Activated naive CD8-positive, alpha-beta T cell (primary cell): ENCODE measurements at regions not wholly inside any gene's neighbourhood (a gene's known extent, or its start where the extent isn't known, plus 50 kb on each side); places are given as distances from the start of the nearest gene placed in this dataset.

Experiments
- H3K27ac Mint-ChIP-seq: one replicate; pipeline ENCODE4 v1.8.0; 2021; ENCODE audit warnings: mixed read lengths
- H3K27me3 Mint-ChIP-seq: one replicate; pipeline ENCODE4 v1.8.0; 2021; ENCODE audit warnings: mixed read lengths
- H3K36me3 Mint-ChIP-seq: one replicate; pipeline ENCODE4 v1.8.0; 2021; ENCODE audit warnings: mixed read lengths
- H3K4me1 Mint-ChIP-seq: one replicate; pipeline ENCODE4 v1.8.0; 2021; ENCODE audit warnings: low read depth, mixed read lengths
- H3K4me3 Mint-ChIP-seq: one replicate; pipeline ENCODE4 v1.8.0; 2021; ENCODE audit warnings: mild to moderate bottlenecking, mixed read lengths
- H3K9me3 Mint-ChIP-seq: one replicate; pipeline ENCODE4 v1.8.0; 2021; ENCODE audit warnings: low read depth, mixed read lengths

- Mint-ChIP-seq H3K27ac (no peak overlapping the region), H3K36me3 (no peaks in the 10 kb centered on the region), H3K9me3 (no peaks in the 10 kb centered on the region), H3K27me3 (peaks cover 9% of the 10 kb centered on the region), H3K4me1 (no peaks in the 10 kb centered on the region), H3K4me3 (no peak overlapping the region)
These were observed 417.6 kb downstream of the SUCLG1 start for GRCh38 chr2:84041506-84041905.

DNA sequence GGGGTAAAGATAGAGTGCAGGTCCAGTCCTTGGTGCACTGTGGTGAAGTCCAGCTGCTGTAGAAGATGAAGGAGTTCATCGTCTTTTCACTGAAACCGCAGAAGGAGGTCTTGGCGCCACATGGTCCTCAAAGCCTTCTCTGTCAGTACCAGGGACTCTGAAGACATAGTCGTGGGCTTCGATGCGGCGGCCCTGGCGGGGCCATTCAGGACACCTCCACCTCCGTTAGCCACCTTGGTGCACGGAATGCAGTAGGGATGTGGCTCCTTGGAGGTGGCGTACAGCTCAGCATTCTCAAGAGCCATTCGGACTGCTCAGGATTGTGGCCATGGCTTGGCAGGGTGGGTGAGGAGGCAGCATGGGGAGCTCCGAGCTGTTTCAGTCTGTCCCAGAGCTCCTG is 418.8 kb downstream of the SUCLG1 start:
- no peaks in the 10 kb centered on the region for H3K36me3 Mint-ChIP-seq
- no peaks in the 10 kb centered on the region for H3K9me3 Mint-ChIP-seq
- no peak overlapping the region for H3K27ac Mint-ChIP-seq
- H3K4me3 Mint-ChIP-seq = no peak overlapping the region
- H3K27me3 Mint-ChIP-seq = peaks cover 9% of the 10 kb centered on the region
- no peaks in the 10 kb centered on the region for H3K4me1 Mint-ChIP-seq

DNA sequence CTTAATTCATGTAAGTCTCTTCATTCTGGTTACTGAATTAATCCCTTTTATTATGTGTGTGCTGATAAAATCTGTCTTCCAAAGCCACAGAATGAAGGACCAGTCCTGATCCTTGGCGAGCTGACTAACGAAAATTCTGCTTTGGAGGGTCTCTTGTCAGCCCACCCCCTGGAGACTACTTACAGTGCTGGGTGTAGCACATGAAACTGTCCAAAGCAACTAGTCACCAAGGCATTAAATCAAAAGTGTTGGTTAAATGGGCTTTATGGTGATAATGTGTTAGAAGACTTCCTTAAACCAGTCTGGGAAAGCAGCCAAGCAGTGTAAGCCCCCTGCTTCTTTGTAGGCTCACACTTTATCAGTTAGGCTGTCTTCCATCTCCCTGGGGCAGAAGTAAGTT is 420.2 kb downstream of the SUCLG1 start:
- Mint-ChIP-seq H3K27ac (no peak overlapping the region), H3K4me3 (no peak overlapping the region), H3K27me3 (peaks cover 9% of the 10 kb centered on the region), H3K4me1 (no peaks in the 10 kb centered on the region), H3K9me3 (no peaks in the 10 kb centered on the region), H3K36me3 (no peaks in the 10 kb centered on the region)

DNA sequence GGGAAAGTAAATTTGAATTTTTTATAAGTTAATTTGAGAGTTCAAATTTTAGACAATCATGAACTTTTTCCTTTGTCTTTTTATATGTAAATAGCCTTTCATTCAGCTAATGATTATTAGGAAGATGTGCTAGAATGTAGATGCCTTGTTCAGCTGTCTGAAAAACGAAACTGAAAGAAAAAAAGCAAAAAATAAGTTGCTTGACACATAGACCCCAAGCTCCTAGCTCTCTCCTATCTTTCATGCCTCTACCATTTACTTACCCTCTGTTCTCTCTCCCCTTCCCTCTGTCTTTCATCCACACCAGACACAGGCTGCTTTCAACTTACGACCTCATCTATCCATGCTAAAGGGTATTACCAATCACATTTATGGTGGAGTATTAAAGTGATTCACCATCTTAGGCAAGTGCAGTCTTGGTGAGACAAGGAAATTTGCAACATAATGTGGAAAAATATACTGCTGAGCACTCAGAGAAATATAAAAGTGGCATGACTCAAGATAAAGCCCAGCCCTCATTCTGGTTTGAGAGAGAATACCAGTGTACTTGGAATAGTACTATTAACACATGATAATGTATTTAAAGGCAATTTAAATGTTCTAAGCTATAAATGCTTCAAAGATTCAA is 425.6 kb downstream of the SUCLG1 start:
- peaks cover 6% of the 10 kb centered on the region for H3K4me1 Mint-ChIP-seq
- H3K36me3 Mint-ChIP-seq = no peaks in the 10 kb centered on the region
- no peak overlapping the region for H3K27ac Mint-ChIP-seq
- peak overlapping the region; percentile 36 for H3K4me3 Mint-ChIP-seq
- no peaks in the 10 kb centered on the region for H3K27me3 Mint-ChIP-seq
- H3K9me3 Mint-ChIP-seq = no peaks in the 10 kb centered on the region

GRCh38 chr2:84031312-84032050 is 427.6 kb downstream of the SUCLG1 start:
- no peaks in the 10 kb centered on the region for H3K36me3 Mint-ChIP-seq
- H3K27ac Mint-ChIP-seq = no peak overlapping the region
- H3K4me1 Mint-ChIP-seq = peaks cover 6% of the 10 kb centered on the region
- H3K27me3 Mint-ChIP-seq = no peaks in the 10 kb centered on the region
- no peaks in the 10 kb centered on the region for H3K9me3 Mint-ChIP-seq
- H3K4me3 Mint-ChIP-seq = no peak overlapping the region

DNA sequence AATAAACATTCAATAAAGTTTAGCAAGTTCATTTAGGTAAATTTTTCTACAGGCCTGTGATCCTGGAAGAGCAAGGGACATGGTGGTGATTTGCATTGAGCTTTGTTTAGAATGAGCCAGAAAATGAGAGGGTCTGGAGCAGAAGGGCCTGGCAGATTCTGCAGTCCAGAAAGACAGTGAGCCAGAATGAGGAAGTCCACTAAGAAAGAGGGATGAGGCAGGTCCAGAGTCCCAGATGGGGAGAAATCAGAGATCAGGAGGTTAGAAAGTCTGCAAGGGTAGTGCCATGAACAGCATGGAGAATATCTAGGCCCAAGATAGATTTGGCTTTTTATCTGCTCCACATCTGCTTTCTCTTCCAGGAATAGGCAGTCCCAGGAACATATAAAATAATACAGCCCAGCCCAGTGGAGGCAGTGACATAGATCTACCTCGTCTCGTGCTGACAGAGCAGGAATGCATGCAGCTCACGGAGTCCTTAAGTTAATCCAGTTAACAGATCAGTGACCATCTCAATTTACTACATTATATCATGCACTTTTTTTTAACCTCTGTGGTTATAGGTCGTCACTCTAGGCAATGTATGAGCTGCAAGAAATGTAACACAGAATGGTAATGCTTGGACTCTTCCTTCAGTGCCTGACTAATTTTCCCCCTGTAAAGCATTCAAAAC is 429.0 kb downstream of the SUCLG1 start:
- no peaks in the 10 kb centered on the region for H3K27me3 Mint-ChIP-seq
- no peak overlapping the region for H3K4me3 Mint-ChIP-seq
- H3K27ac Mint-ChIP-seq = no peak overlapping the region
- H3K9me3 Mint-ChIP-seq = no peaks in the 10 kb centered on the region
- peaks cover 6% of the 10 kb centered on the region for H3K4me1 Mint-ChIP-seq
- H3K36me3 Mint-ChIP-seq = no peaks in the 10 kb centered on the region

DNA sequence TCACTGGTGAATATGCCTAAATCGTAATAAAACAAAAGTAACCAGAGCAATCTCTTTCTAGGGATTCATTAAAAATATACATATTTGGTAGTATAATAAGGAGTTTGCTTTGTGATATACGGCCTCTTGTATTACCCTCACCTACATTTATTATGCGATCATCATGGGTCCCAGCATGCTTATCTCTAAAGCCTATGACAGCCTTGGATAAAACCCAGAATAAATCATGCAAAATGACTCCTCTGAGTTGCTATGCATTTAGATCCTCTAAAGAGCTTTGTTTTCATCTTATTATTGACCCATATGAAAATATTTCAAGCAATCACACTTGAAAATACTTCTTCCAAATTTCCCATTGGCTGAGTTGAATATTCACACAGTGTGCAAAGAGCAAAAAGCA is 432.3 kb downstream of the SUCLG1 start:
- no peak overlapping the region for H3K27ac Mint-ChIP-seq
- H3K4me1 Mint-ChIP-seq = no peaks in the 10 kb centered on the region
- no peaks in the 10 kb centered on the region for H3K36me3 Mint-ChIP-seq
- no peak overlapping the region for H3K4me3 Mint-ChIP-seq
- no peaks in the 10 kb centered on the region for H3K9me3 Mint-ChIP-seq
- peaks cover 6% of the 10 kb centered on the region for H3K27me3 Mint-ChIP-seq

- no peaks in the 10 kb centered on the region for H3K4me1 Mint-ChIP-seq
- H3K4me3 Mint-ChIP-seq = no peak overlapping the region
- H3K27me3 Mint-ChIP-seq = peaks cover 6% of the 10 kb centered on the region
- H3K27ac Mint-ChIP-seq = no peak overlapping the region
- no peaks in the 10 kb centered on the region for H3K9me3 Mint-ChIP-seq
- no peaks in the 10 kb centered on the region for H3K36me3 Mint-ChIP-seq
These were observed 436.2 kb downstream of the SUCLG1 start for GRCh38 chr2:84022810-84023431.

DNA sequence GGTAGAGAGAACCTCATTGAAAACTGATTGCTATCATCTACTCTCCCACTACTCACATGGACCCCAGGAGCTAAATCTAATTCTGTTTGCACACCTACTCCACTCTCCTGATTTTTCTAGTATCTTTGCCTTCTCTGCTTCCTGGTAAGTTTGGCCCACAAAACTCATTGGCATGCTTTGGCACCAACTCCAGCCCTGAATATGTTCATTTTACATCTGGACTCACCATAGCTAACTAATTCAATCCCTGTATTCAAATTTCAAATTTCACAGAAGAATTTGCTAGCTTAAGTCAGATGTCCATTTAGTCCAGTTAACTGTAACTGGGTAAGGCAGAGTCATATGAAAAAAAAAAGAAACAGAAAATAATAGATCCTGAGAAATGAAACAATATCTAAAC is 442.1 kb downstream of the SUCLG1 start:
- Mint-ChIP-seq H3K27me3 (no peaks in the 10 kb centered on the region), H3K9me3 (no peaks in the 10 kb centered on the region), H3K36me3 (no peaks in the 10 kb centered on the region), H3K4me1 (no peaks in the 10 kb centered on the region), H3K4me3 (no peak overlapping the region), H3K27ac (no peak overlapping the region)

- Mint-ChIP-seq H3K27me3 (no peaks in the 10 kb centered on the region), H3K4me1 (no peaks in the 10 kb centered on the region), H3K9me3 (no peaks in the 10 kb centered on the region), H3K27ac (no peak overlapping the region), H3K36me3 (no peaks in the 10 kb centered on the region), H3K4me3 (no peak overlapping the region)
These were observed 442.9 kb downstream of the SUCLG1 start for GRCh38 chr2:84016183-84016582.

- peaks cover 7% of the 10 kb centered on the region for H3K27me3 Mint-ChIP-seq
- H3K4me3 Mint-ChIP-seq = no peak overlapping the region
- H3K36me3 Mint-ChIP-seq = no peaks in the 10 kb centered on the region
- no peaks in the 10 kb centered on the region for H3K4me1 Mint-ChIP-seq
- no peak overlapping the region for H3K27ac Mint-ChIP-seq
- no peaks in the 10 kb centered on the region for H3K9me3 Mint-ChIP-seq
These were observed 461.2 kb downstream of the SUCLG1 start for GRCh38 chr2:83997889-83998288.

DNA sequence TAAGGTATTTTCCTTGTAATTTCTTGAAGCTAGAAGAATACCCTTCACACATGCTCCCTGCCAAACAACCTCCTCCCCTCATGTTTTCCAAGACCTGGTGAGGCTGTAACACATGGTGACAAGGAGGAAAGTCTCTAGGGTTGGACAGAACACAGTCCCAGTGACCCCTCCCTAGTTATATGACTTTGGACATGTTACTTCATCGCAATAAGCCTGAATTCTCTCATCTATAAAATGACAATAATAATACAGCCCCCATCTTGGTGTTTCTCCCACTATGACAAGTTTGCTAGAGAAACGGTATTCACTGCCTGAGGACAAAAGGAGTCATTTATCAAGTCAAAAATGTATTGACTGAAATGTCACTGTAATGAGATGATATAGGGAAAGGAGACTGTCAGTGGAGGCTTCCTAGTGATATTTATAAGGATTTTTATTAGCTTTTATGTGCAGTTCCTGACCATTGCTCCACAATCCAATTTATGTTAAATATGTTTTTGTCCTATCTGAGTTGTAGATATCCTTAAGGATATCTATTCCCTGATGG is 464.4 kb downstream of the SUCLG1 start:
- no peak overlapping the region for H3K4me3 Mint-ChIP-seq
- no peaks in the 10 kb centered on the region for H3K9me3 Mint-ChIP-seq
- H3K4me1 Mint-ChIP-seq = no peaks in the 10 kb centered on the region
- no peak overlapping the region for H3K27ac Mint-ChIP-seq
- peaks cover 10% of the 10 kb centered on the region for H3K27me3 Mint-ChIP-seq
- H3K36me3 Mint-ChIP-seq = no peaks in the 10 kb centered on the region

DNA sequence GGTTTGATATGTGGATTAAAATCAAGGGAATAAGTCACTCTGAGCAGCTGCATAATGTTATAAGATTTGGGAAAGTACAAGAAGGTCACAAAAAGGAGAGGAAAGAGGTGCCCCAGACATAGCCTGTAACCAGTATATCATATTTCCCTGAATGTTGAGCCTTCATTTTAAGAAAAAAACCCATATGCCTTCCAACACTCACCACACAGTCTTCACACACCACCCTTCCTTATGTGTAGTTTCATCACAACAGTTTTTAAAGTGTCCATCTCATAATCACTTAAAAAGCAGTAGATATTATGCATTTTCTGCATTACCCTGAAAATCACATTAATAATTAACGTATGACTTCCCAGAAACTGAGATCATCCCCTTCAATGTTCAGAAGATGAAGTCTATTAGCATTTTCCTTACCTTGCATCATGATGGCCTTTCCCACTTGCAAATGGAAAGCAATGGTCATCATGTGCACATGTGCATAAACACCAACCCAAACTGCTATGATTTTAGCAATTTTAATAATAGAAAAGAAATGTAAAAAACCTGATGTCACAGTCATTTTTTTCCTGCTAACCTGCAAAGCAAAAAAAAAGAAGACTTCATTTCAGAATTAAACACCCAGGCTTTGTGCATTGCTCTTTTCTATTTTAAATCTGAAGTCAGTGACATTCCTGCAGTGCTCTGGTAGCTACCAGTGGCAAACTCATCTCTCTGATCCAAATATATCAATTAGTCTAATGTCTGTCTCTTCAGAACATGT is 465.0 kb downstream of the SUCLG1 start:
- H3K4me3 Mint-ChIP-seq = no peak overlapping the region
- H3K36me3 Mint-ChIP-seq = no peaks in the 10 kb centered on the region
- H3K27ac Mint-ChIP-seq = no peak overlapping the region

DNA sequence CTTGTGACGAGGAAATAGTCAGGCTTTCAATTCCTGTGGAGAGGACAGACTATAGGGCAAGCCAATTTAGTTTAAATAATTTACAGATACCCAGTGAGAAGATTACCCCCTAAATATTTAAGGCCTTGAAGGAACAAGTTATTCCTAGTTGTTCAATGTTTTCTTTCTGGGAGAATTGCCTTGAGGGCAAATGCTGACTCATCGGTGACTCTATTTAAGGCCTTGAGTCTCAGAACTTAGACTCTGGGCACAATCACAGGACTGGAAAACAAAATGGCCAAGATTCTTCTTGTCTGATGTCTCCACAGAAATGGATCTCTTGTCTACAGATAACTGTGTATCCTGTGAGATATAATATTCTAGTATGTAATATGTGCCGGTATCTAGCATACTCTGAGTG is 467.1 kb downstream of the SUCLG1 start:
- Mint-ChIP-seq H3K27ac (no peak overlapping the region), H3K36me3 (no peaks in the 10 kb centered on the region), H3K27me3 (peaks cover 3% of the 10 kb centered on the region), H3K4me3 (no peak overlapping the region), H3K4me1 (no peaks in the 10 kb centered on the region), H3K9me3 (peaks cover 5% of the 10 kb centered on the region)

More for the DNA sequence above, 465.0 kb downstream of the SUCLG1 start:
- Mint-ChIP-seq H3K9me3 (no peaks in the 10 kb centered on the region), H3K4me1 (no peaks in the 10 kb centered on the region), H3K27me3 (peaks cover 10% of the 10 kb centered on the region)
